ENCODE measurements at regions not wholly inside any gene's neighbourhood (a gene's known extent, or its start where the extent isn't known, plus 50 kb on each side); places are given as distances from the start of the nearest gene placed in this dataset.

DNA sequence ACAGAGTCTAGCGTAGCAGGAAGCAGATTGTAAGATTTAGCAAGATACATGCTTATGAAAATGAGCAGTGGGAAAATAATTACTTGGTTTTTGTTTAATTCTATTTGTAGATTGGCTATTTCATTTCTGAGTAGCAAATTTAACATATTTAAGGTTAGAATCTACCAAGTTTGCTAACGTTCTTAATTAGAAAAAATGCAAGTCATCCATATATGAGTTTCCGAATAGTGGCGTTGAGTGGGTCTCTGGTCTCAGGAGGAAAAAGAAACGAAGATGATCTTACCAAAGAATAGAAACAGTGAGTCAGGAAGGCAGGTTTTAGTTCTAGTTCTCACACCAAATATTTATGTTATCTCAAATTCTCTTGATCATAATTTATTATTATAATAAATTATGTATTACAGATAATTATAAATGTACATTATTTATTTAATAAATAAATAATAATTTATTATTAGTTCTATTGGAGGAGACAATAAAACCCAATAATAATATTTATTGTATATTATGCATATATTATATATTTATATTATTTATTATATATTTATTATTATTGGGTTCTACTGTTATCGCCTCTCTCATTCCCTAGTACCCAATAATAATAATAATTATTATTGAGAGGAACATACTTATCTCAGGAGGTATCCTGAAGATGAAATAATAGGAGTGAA is 194.3 kb upstream of the PITRM1 start:
- no peak for DNase-seq (ENCODE audit: low read depth)
- TF ChIP-seq, protein P1, sequence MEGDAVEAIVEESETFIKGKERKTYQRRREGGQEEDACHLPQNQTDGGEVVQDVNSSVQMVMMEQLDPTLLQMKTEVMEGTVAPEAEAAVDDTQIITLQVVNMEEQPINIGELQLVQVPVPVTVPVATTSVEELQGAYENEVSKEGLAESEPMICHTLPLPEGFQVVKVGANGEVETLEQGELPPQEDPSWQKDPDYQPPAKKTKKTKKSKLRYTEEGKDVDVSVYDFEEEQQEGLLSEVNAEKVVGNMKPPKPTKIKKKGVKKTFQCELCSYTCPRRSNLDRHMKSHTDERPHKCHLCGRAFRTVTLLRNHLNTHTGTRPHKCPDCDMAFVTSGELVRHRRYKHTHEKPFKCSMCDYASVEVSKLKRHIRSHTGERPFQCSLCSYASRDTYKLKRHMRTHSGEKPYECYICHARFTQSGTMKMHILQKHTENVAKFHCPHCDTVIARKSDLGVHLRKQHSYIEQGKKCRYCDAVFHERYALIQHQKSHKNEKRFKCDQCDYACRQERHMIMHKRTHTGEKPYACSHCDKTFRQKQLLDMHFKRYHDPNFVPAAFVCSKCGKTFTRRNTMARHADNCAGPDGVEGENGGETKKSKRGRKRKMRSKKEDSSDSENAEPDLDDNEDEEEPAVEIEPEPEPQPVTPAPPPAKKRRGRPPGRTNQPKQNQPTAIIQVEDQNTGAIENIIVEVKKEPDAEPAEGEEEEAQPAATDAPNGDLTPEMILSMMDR (IDR thresholded peaks at IDR 0.05; ENCODE audit: control insufficient read depth, insufficient read depth, low read depth, low read length, missing control alignments), result no peak
- no peak overlapping the region for H3K4me3 ChIP-seq (ENCODE audit: control insufficient read depth, low read depth, low read length)

DNA sequence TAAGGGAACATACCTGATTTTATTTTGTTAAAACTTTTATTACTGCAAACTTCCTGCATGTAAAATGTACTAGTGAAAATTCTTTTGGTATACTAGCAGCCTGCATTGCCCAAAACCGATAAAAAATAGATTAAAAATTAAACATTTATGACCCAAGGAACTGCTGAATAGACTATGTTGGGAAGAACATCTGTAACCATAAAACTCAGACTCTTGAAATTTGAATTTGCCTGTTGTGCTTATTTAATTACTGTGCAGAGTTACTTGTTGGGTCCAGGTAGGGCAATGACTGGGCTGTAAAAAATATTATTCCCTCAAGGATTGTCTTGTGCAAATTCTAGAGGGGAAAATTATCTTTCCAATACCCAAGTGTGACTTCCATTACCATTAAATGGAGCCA is 193.5 kb upstream of the PITRM1 start:
- TF ChIP-seq, protein P1 (IDR thresholded peaks at IDR 0.05; ENCODE audit: control insufficient read depth, insufficient read depth, low read depth, low read length, missing control alignments), result no peak
- DNase-seq (ENCODE audit: low read depth), result no peak
- H3K4me3 ChIP-seq (ENCODE audit: control insufficient read depth, low read depth, low read length), result no peak overlapping the region

GRCh38 chr10:3365630-3366029 is 193.0 kb upstream of the PITRM1 start:
- no peak overlapping the region for H3K4me3 ChIP-seq (ENCODE audit: control insufficient read depth, low read depth, low read length)
- TF ChIP-seq, protein P1 (IDR thresholded peaks at IDR 0.05; ENCODE audit: control insufficient read depth, insufficient read depth, low read depth, low read length, missing control alignments), result no peak
- no peak for DNase-seq (ENCODE audit: low read depth)

- no peak overlapping the region for H3K4me3 ChIP-seq (ENCODE audit: control insufficient read depth, low read depth, low read length)
- TF ChIP-seq, protein P1 (IDR thresholded peaks at IDR 0.05; ENCODE audit: control insufficient read depth, insufficient read depth, low read depth, low read length, missing control alignments), result no peak
- DNase-seq (ENCODE audit: low read depth), result no peak
These were observed 192.3 kb upstream of the PITRM1 start for GRCh38 chr10:3364768-3365480.

- H3K4me3 ChIP-seq (ENCODE audit: control insufficient read depth, low read depth, low read length), result no peak overlapping the region
- DNase-seq (ENCODE audit: low read depth), result no peak
- TF ChIP-seq, protein P1 (IDR thresholded peaks at IDR 0.05; ENCODE audit: control insufficient read depth, insufficient read depth, low read depth, low read length, missing control alignments), result no peak
These were observed 190.9 kb upstream of the PITRM1 start for GRCh38 chr10:3363311-3364045.

DNA sequence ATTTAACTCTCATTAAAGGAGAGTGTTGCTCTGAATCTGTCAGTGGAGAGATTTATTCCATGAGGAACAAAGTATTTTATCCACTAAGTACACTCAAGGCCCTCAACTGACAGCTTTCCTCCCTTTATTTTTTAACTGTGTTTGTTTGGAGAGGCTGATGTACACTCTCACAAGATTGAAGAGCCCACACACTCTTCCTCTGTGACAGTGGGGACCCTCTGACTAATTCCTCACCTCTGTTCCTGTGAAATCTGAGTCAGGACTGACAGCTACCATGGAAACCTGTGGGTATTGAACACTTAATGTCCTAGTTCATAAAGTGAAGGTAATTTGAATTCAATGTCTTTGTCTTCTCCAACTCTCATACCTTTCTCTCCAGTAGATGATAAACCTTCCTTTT is 189.8 kb upstream of the PITRM1 start:
- H3K4me3 ChIP-seq (ENCODE audit: control insufficient read depth, low read depth, low read length), result no peak overlapping the region
- TF ChIP-seq, protein P1 (IDR thresholded peaks at IDR 0.05; ENCODE audit: control insufficient read depth, insufficient read depth, low read depth, low read length, missing control alignments), result no peak
- no peak for DNase-seq (ENCODE audit: low read depth)
